GM12878 (cell line): ENCODE measurements at regions not wholly inside any gene's neighbourhood (a gene's known extent, or its start where the extent isn't known, plus 50 kb on each side); places are given as distances from the start of the nearest gene placed in this dataset.
"Not testable (repeated sequence)": the region's sequence is repeated elsewhere in the genome, so short reads cannot be mapped to it uniquely, and the experiment has no call there.

Experiments used
- ATAC-seq: fragments of 200-7000 bp; cut with Tn5 transposase; 3 replicates; pipeline ENCODE4 v1.9.1; 2020; ENCODE audit warnings: mild to moderate bottlenecking, moderate library complexity
- BruUV-seq: library from RNA; stranded (reverse); fragments of 400-500 nt; replicated peaks from 2 replicates; lab custom pipeline; 2021; lab: Mats Ljungman, UMichigan
- CTCF ChIA-PET: fragments of 300-600 bp; sonication (Branson Sonifier 250); formaldehyde crosslinking; extraction: SDS; loops from one replicate; lab custom pipeline; 2021; ENCODE audit warnings: inconsistent platforms; lab: Yijun Ruan, JAX
- POLR2A ChIA-PET: fragments of 350-600 bp; formaldehyde crosslinking; extraction: SDS; loops from one replicate; lab custom pipeline; 2021; ENCODE audit warnings: inconsistent platforms; lab: Charles Lee
- RAD21 ChIA-PET: fragments of 300-600 bp; sonication (Branson Sonifier 250); formaldehyde crosslinking; loops from one replicate; lab custom pipeline; 2023; ENCODE audit warnings: antibody characterized with exemption; ENCODE audit not compliant: unreplicated experiment; lab: Charles Lee
- SMC1A ChIA-PET: fragments of 300-600 bp; sonication (Branson Sonifier 250); formaldehyde crosslinking; loops from one replicate; lab custom pipeline; 2023; ENCODE audit not compliant: unreplicated experiment, uncharacterized antibody; lab: Charles Lee
- DNase-seq: peaks from one replicate; pipeline ENCODE4 v3.0.0-alpha.2; 2011; ENCODE audit warnings: low read depth, low spot score
- FAIRE-seq: peaks from 3 replicates; lab custom pipeline; 2011; peaks lifted over from hg19 to GRCh38; lab: Jason Lieb, UNC
- H2AFZ ChIP-seq: 2 replicates; pipeline ENCODE4 v1.6.0; 2011; ENCODE audit warnings: low read depth, low read length, control low read depth; ENCODE audit not compliant: control insufficient read depth
- H3K27ac ChIP-seq: 2 replicates; pipeline ENCODE4 v1.5.1; 2011; ENCODE audit warnings: control low read depth; ENCODE audit not compliant: control insufficient read depth, insufficient read depth
- H3K27me3 ChIP-seq, 2 experiments: replicated peaks in 1 of 2; 2 replicates each; pipeline versions ENCODE4 v1.6.0 to v1.6.1; 2011; ENCODE audit warnings: low read length in 1 of 2; ENCODE audit not compliant: control insufficient read depth in 2 of 2, insufficient read depth in 2 of 2
- H3K36me3 ChIP-seq, 2 experiments: 2 replicates each; pipeline ENCODE4 v1.5.1; 2011; ENCODE audit warnings: low read length in 1 of 2; ENCODE audit not compliant: control insufficient read depth in 2 of 2, insufficient read depth in 2 of 2
- H3K4me1 ChIP-seq: 2 replicates; pipeline ENCODE4 v1.6.1; 2011; ENCODE audit warnings: mild to moderate bottlenecking, low read length, moderate library complexity, mixed read lengths; ENCODE audit not compliant: control insufficient read depth, insufficient read depth
- H3K4me2 ChIP-seq: 2 replicates; pipeline ENCODE4 v1.6.0; 2011; ENCODE audit warnings: control low read depth; ENCODE audit not compliant: control insufficient read depth, insufficient read depth
- H3K4me3 ChIP-seq: fragments of 200-600 bp; sonication (generic); 2 replicates; pipeline ENCODE4 v1.5.1; 2016
- H3K79me2 ChIP-seq: 2 replicates; pipeline ENCODE4 v1.6.0; 2011; ENCODE audit warnings: low read length; ENCODE audit not compliant: control insufficient read depth, insufficient read depth
- H3K9ac ChIP-seq: 2 replicates; pipeline ENCODE4 v1.8.0; 2011; ENCODE audit warnings: low read length, control low read depth, mixed read lengths; ENCODE audit not compliant: control insufficient read depth, insufficient read depth
- H3K9me3 ChIP-seq: replicated peaks from 3 replicates; pipeline ENCODE4 v1.5.1; 2011; ENCODE audit warnings: mild to moderate bottlenecking, low read length; ENCODE audit not compliant: control insufficient read depth, insufficient read depth
- H4K20me1 ChIP-seq: 2 replicates; pipeline ENCODE4 v1.6.0; 2011; ENCODE audit not compliant: control insufficient read depth, insufficient read depth
- NRF1 ChIP-seq: conservative IDR thresholded peaks from 2 replicates; pipeline ENCODE4 v1.6.1; 2011; ENCODE audit warnings: mild to moderate bottlenecking, low read depth, low read length, improper control_type of control experiment
- WGBS: methylation state at CpG from one replicate; pipeline ENCODE4 v1.1.6; 2016; ENCODE audit warnings: low lambda C conversion rate; ENCODE audit not compliant: insufficient replicate concordance, insufficient coverage; ENCODE audit errors: missing lambda C conversion rate; 5-methylcytosine and 5-hydroxymethylcytosine counted together
- in situ Hi-C: fragments of 300-500 bp; cut with MboI; formaldehyde crosslinking; loops from 9 replicates; pipeline ENCODE4 v1.14.3; 2018; ENCODE audit warnings: mixed read lengths
- intact Hi-C: fragments of 100-400 bp; cut with micrococcal nuclease; formaldehyde crosslinking; loops from one replicate; pipeline ENCODE4 v1.14.2; 2022; ENCODE audit not compliant: unreplicated experiment

- no peak for DNase-seq
- no peak for FAIRE-seq
- Histone ChIP-seq H4K20me1 (no peaks in the 10 kb centered on the region), H3K4me2 (no peak overlapping the region), H3K79me2 (no peaks in the 10 kb centered on the region), H3K4me1 (no peaks in the 10 kb centered on the region), H3K9ac (no peak overlapping the region), H3K4me3 (no peak overlapping the region), H3K27me3 (no peaks in the 10 kb centered on the region), H3K27ac (no peak overlapping the region), H3K36me3 (no peaks in the 10 kb centered on the region), H2AFZ (no peak overlapping the region), H3K9me3 (no peaks in the 10 kb centered on the region)
- ChIA-PET POLR2A (no interaction called here), RAD21 (no interaction called here), SMC1A (interaction anchor here (0.8 kb wide), 1 partner anchor 9 kb away, joined by 3 read pairs; no protein-coding TSS in a partner anchor), CTCF (no interaction called here)
- 40% methylated on average over 1 of the region's 1 CpG for WGBS
- intact Hi-C loops (no loop called here), in situ Hi-C loops (no loop called here)
- no peak for ATAC-seq
- no TSS peak for BruUV-seq
- TF ChIP-seq NRF1: no peak
- TF ChIP-seq, all 136 proteins: peak for 0
These were observed 170.4 kb downstream of the LIG4 start for GRCh38 chr13:108044954-108045353.

GRCh38 chr13:108042866-108043265 is 172.5 kb downstream of the LIG4 start:
- BruUV-seq, H3K36me3 ChIP-seq, FAIRE-seq, RAD21 ChIA-PET, H3K27ac ChIP-seq, H3K9ac ChIP-seq, DNase-seq, H3K4me2 ChIP-seq, POLR2A ChIA-PET, H3K4me3 ChIP-seq, SMC1A ChIA-PET, H3K4me1 ChIP-seq, ATAC-seq, intact Hi-C loops, H3K9me3 ChIP-seq, in situ Hi-C loops, H4K20me1 ChIP-seq, H3K27me3 ChIP-seq, H2AFZ ChIP-seq, CTCF ChIA-PET, H3K79me2 ChIP-seq: not testable (repeated sequence)
- 8% methylated on average over 6 of the region's 6 CpGs for WGBS
